ENCODE measurements at regions not wholly inside any gene's neighbourhood (a gene's known extent, or its start where the extent isn't known, plus 50 kb on each side); places are given as distances from the start of the nearest gene placed in this dataset.

- no peak for DNase-seq (ENCODE audit: extremely low spot score in 2 of 2)
- intact Hi-C loops (cut with DNase I), result no loop called here
- H3K4me3 ChIP-seq, result no peak overlapping the region
- H3K4me1 ChIP-seq, result no peaks in the 10 kb centered on the region
- TF ChIP-seq POLR2AphosphoS5 (IDR thresholded peaks at IDR 0.05; ENCODE audit: insufficient read depth in 1 of 2, low read depth in 1 of 2) (no peak), POLR2A (IDR thresholded peaks at IDR 0.05) (no peak), CTCF (IDR thresholded peaks at IDR 0.05) (no peak)
- H3K27ac ChIP-seq, result no peak overlapping the region
- H3K9me3 ChIP-seq, result no peaks in the 10 kb centered on the region
- no peaks in the 10 kb centered on the region for H3K27me3 ChIP-seq
- no peaks in the 10 kb centered on the region for H3K36me3 ChIP-seq
Measured at GRCh38 chr16:5643855-5644531, 546.4 kb upstream of the EEF2KMT start.

GRCh38 chr16:5642436-5642835 lies 544.8 kb upstream of the EEF2KMT start:
- no peaks in the 10 kb centered on the region for H3K27me3 ChIP-seq
- H3K4me1 ChIP-seq, result no peaks in the 10 kb centered on the region
- intact Hi-C loops (cut with DNase I), result no loop called here
- no peaks in the 10 kb centered on the region for H3K9me3 ChIP-seq
- H3K36me3 ChIP-seq, result no peaks in the 10 kb centered on the region
- no peak overlapping the region for H3K4me3 ChIP-seq
- no peak for DNase-seq (ENCODE audit: extremely low spot score in 2 of 2)
- H3K27ac ChIP-seq, result no peak overlapping the region
- TF ChIP-seq POLR2A (IDR thresholded peaks at IDR 0.05) (no peak), CTCF (IDR thresholded peaks at IDR 0.05) (no peak), POLR2AphosphoS5 (IDR thresholded peaks at IDR 0.05; ENCODE audit: insufficient read depth in 1 of 2, low read depth in 1 of 2) (no peak)

GRCh38 chr16:5642011-5642410 lies 544.4 kb upstream of the EEF2KMT start:
- Histone ChIP-seq H3K4me1 (no peaks in the 10 kb centered on the region), H3K9me3 (no peaks in the 10 kb centered on the region), H3K27me3 (no peaks in the 10 kb centered on the region), H3K27ac (no peak overlapping the region), H3K4me3 (no peak overlapping the region), H3K36me3 (no peaks in the 10 kb centered on the region)
- DNase-seq (ENCODE audit: extremely low spot score in 2 of 2), result no peak
- TF ChIP-seq CTCF (IDR thresholded peaks at IDR 0.05) (no peak), POLR2A (IDR thresholded peaks at IDR 0.05) (no peak), POLR2AphosphoS5 (IDR thresholded peaks at IDR 0.05; ENCODE audit: insufficient read depth in 1 of 2, low read depth in 1 of 2) (no peak)
- intact Hi-C loops (cut with DNase I), result no loop called here

GRCh38 chr16:5640883-5641282 lies 543.3 kb upstream of the EEF2KMT start:
- no peaks in the 10 kb centered on the region for H3K4me1 ChIP-seq
- DNase-seq (ENCODE audit: extremely low spot score in 2 of 2), result no peak
- intact Hi-C loops (cut with DNase I), result no loop called here
- H3K9me3 ChIP-seq, result no peaks in the 10 kb centered on the region
- H3K4me3 ChIP-seq, result no peak overlapping the region
- H3K27ac ChIP-seq, result no peak overlapping the region
- H3K36me3 ChIP-seq, result no peaks in the 10 kb centered on the region
- H3K27me3 ChIP-seq, result no peaks in the 10 kb centered on the region
- no peak for TF ChIP-seq CTCF (IDR thresholded peaks at IDR 0.05)
- TF ChIP-seq POLR2A (IDR thresholded peaks at IDR 0.05), result no peak
- no peak for TF ChIP-seq POLR2AphosphoS5 (IDR thresholded peaks at IDR 0.05; ENCODE audit: insufficient read depth in 1 of 2, low read depth in 1 of 2)

- H3K9me3 ChIP-seq, result no peaks in the 10 kb centered on the region
- no peak overlapping the region for H3K4me3 ChIP-seq
- H3K27me3 ChIP-seq, result no peaks in the 10 kb centered on the region
- H3K36me3 ChIP-seq, result no peaks in the 10 kb centered on the region
- intact Hi-C loops (cut with DNase I), result no loop called here
- no peak for DNase-seq (ENCODE audit: extremely low spot score in 2 of 2)
- H3K27ac ChIP-seq, result no peak overlapping the region
- H3K4me1 ChIP-seq, result no peaks in the 10 kb centered on the region
- TF ChIP-seq CTCF (IDR thresholded peaks at IDR 0.05) (no peak), POLR2AphosphoS5 (IDR thresholded peaks at IDR 0.05; ENCODE audit: insufficient read depth in 1 of 2, low read depth in 1 of 2) (no peak), POLR2A (IDR thresholded peaks at IDR 0.05) (no peak)
Measured at GRCh38 chr16:5639531-5639930, 541.9 kb upstream of the EEF2KMT start.

All from vagina (tissue), 2 donors.